ENCODE measurements at regions not wholly inside any gene's neighbourhood (a gene's known extent, or its start where the extent isn't known, plus 50 kb on each side); places are given as distances from the start of the nearest gene placed in this dataset.
"Not testable (repeated sequence)": the region's sequence is repeated elsewhere in the genome, so short reads cannot be mapped to it uniquely, and the experiment has no call there.

- not testable (repeated sequence) for DNase-seq (ENCODE audit: low read depth in 2 of 2, low spot score in 1 of 2)
These were observed 127.7 kb upstream of the ZC3H12C start for GRCh38 chr11:109965445-109965844.

- not testable (repeated sequence) for DNase-seq (ENCODE audit: low read depth in 2 of 2, low spot score in 1 of 2)
These were observed 127.3 kb upstream of the ZC3H12C start for GRCh38 chr11:109965926-109966325.

GRCh38 chr11:109967136-109967535 lies 126.1 kb upstream of the ZC3H12C start:
- DNase-seq (ENCODE audit: low read depth in 2 of 2, low spot score in 1 of 2), result not testable (repeated sequence)

- DNase-seq (ENCODE audit: low read depth in 2 of 2, low spot score in 1 of 2), result no peak
These were observed 124.9 kb upstream of the ZC3H12C start for GRCh38 chr11:109968299-109968698.

- no peak for DNase-seq (ENCODE audit: low read depth in 2 of 2, low spot score in 1 of 2)
These were observed 124.4 kb upstream of the ZC3H12C start for GRCh38 chr11:109968781-109969180.

GRCh38 chr11:109970516-109971183 lies 122.5 kb upstream of the ZC3H12C start:
- no peak for DNase-seq (ENCODE audit: low read depth in 2 of 2, low spot score in 1 of 2)

GRCh38 chr11:109971184-109971523 lies 122.0 kb upstream of the ZC3H12C start:
- no peak for DNase-seq (ENCODE audit: low read depth in 2 of 2, low spot score in 1 of 2)

GRCh38 chr11:109972181-109972715 lies 120.9 kb upstream of the ZC3H12C start:
- no peak for DNase-seq (ENCODE audit: low read depth in 2 of 2, low spot score in 1 of 2)

GRCh38 chr11:109972939-109973338 lies 120.3 kb upstream of the ZC3H12C start:
- no peak for DNase-seq (ENCODE audit: low read depth in 2 of 2, low spot score in 1 of 2)

- no peak for DNase-seq (ENCODE audit: low read depth in 2 of 2, low spot score in 1 of 2)
These were observed 119.7 kb upstream of the ZC3H12C start for GRCh38 chr11:109973486-109973885.

- no peak for DNase-seq (ENCODE audit: low read depth in 2 of 2, low spot score in 1 of 2)
These were observed 118.7 kb upstream of the ZC3H12C start for GRCh38 chr11:109974523-109974922.

- DNase-seq (ENCODE audit: low read depth in 2 of 2, low spot score in 1 of 2), result no peak
These were observed 114.3 kb upstream of the ZC3H12C start for GRCh38 chr11:109978895-109979294.

GRCh38 chr11:109981031-109981636 lies 112.1 kb upstream of the ZC3H12C start:
- no peak for DNase-seq (ENCODE audit: low read depth in 2 of 2, low spot score in 1 of 2)

GRCh38 chr11:109983358-109983757 lies 109.8 kb upstream of the ZC3H12C start:
- no peak for DNase-seq (ENCODE audit: low read depth in 2 of 2, low spot score in 1 of 2)

GRCh38 chr11:109984634-109985289 lies 108.4 kb upstream of the ZC3H12C start:
- no peak for DNase-seq (ENCODE audit: low read depth in 2 of 2, low spot score in 1 of 2)

- DNase-seq (ENCODE audit: low read depth in 2 of 2, low spot score in 1 of 2), result no peak
These were observed 106.7 kb upstream of the ZC3H12C start for GRCh38 chr11:109986488-109986887.

- no peak for DNase-seq (ENCODE audit: low read depth in 2 of 2, low spot score in 1 of 2)
These were observed 101.4 kb upstream of the ZC3H12C start for GRCh38 chr11:109991835-109992234.

GRCh38 chr11:109993786-109994185 lies 99.4 kb upstream of the ZC3H12C start:
- no peak for DNase-seq (ENCODE audit: low read depth in 2 of 2, low spot score in 1 of 2)

GRCh38 chr11:109994907-109995306 lies 98.3 kb upstream of the ZC3H12C start:
- DNase-seq (ENCODE audit: low read depth in 2 of 2, low spot score in 1 of 2), result no peak

GRCh38 chr11:109996060-109996459 lies 97.1 kb upstream of the ZC3H12C start:
- no peak for DNase-seq (ENCODE audit: low read depth in 2 of 2, low spot score in 1 of 2)

GRCh38 chr11:109998921-109999320 lies 94.3 kb upstream of the ZC3H12C start:
- DNase-seq (ENCODE audit: low read depth in 2 of 2, low spot score in 1 of 2), result no peak

- no peak for DNase-seq (ENCODE audit: low read depth in 2 of 2, low spot score in 1 of 2)
These were observed 93.1 kb upstream of the ZC3H12C start for GRCh38 chr11:110000031-110000502.

All from stimulated activated CD8-positive, alpha-beta memory T cell treated with anti-CD3 and anti-CD28 coated beads, Interleukin-4, amount 100 ng/mL, for 4 hours (primary cell).